NOMO-1 (cell line): ENCODE measurements at regions not wholly inside any gene's neighbourhood (a gene's known extent, or its start where the extent isn't known, plus 50 kb on each side); places are given as distances from the start of the nearest gene placed in this dataset.

Source experiments
- DNase-seq, 2 experiments: peaks; one replicate each; lab custom pipeline; 2025; ENCODE audit not compliant: unreplicated experiment in 2 of 2; lab: John Stamatoyannopoulos, UW

GRCh38 chr9:86732514-86733171, 214.7 kb downstream of the GAS1 start:
- DNase-seq, result no peak

DNA sequence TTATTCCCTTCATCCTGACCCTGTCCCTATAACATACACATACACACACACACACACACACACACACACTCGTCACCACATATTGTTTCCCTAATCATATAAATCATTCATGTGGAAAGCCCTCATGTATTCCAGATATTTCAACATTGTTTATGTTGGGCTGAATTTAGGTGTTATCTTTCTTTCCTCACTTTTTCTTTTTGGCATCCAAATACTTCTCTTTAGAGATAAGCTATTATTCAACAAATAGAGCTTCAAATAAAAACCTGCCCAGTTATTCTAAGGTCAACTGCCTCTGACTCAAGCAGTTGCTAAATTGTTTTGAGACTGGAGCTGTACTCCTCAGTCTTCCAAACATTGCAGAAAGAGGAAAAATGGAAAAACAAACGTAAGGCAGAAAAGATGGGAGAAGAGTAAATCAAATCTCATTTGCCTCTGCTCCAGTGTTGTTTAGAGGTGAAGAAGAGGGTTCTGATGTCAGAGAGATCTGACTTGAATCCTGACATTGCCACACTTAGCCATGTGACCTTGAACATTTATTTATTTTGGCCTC, 215.7 kb downstream of the GAS1 start:
- DNase-seq, result no peak

GRCh38 chr9:86730163-86730928, 217.0 kb downstream of the GAS1 start:
- DNase-seq, result no peak

- DNase-seq, result no peak
These were observed 222.8 kb downstream of the GAS1 start for GRCh38 chr9:86724529-86724928.

DNA sequence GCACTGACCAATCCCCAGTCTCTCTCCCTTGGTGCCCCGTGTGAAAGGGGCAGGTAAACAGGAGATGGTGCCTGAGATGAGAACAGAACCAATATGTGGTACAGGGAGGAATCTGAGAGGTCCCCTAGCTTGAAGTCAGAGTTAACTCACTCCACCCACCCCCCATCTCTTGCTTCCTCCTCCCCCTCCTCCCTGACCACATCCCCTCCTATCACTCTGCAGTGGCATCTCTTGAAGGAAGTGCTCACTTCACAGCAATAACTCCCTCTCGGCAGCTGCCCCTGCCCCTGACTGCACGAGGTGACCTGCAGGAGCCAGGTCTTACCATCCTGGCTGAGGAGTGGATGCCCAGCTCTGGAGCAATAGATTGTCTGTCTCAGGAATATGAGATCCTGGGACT, 224.0 kb downstream of the GAS1 start:
- DNase-seq, result no peak

DNA sequence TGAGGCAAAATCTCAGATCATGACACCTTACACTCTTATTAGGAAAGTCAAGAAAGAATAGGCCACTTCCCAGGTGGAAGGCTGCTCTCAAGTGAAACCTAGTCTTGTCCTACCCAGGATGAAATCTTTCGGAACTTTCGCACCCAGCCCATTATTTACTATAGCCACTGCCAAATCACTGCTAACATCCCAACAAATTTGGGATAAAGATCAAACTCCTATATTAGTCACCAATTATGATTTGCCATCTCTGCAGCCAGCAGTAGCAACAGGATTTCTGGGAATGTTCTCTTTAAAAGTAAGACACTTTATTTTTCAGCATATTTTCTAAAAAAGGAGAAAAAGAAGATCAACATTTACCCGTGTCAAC, 224.6 kb downstream of the GAS1 start:
- no peak for DNase-seq

DNA sequence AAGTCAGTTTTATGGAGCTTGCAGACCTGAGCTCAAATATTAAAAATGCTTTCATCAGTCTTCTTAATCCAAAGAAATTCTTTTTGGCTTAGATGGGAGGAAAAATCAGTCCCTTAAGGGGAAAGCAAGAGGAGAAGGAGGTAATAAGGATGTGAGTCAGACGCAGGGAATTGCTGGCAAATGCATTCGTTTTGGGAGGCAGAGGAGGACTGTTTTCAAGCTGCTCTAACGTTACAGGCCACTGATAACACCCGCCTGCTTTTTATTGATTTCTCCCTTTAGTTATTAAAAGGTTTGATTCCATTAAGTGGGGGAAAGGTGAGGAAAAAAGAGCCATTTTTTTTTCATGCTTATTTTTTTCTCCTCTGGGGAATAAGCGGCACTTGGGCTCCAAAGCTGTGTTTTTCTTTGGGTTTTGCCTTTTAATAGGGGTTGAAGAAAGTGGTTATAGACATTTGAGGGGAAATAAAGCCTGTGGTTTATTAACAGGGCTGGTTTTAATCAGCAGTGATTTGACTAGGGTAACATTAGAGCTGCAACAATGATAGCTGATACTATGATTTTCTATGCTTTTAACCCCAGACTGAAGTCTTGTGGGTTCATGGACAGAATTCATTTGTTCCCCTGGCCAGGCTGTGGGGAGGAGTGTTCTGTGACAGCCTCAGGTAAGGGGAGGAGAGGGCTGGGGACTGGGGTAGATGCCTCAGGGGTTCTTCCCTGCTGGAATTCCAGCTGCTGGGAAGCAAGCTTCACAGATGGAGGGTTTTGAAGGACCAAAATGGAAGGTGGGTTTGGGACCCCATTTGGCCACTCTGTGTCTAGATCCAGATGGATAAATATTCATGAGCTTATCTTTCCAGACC, 225.2 kb downstream of the GAS1 start:
- DNase-seq, result no peak

- DNase-seq, result no peak
These were observed 226.0 kb downstream of the GAS1 start for GRCh38 chr9:86721226-86721781.

GRCh38 chr9:86720639-86721225, 226.6 kb downstream of the GAS1 start:
- DNase-seq, result no peak

DNA sequence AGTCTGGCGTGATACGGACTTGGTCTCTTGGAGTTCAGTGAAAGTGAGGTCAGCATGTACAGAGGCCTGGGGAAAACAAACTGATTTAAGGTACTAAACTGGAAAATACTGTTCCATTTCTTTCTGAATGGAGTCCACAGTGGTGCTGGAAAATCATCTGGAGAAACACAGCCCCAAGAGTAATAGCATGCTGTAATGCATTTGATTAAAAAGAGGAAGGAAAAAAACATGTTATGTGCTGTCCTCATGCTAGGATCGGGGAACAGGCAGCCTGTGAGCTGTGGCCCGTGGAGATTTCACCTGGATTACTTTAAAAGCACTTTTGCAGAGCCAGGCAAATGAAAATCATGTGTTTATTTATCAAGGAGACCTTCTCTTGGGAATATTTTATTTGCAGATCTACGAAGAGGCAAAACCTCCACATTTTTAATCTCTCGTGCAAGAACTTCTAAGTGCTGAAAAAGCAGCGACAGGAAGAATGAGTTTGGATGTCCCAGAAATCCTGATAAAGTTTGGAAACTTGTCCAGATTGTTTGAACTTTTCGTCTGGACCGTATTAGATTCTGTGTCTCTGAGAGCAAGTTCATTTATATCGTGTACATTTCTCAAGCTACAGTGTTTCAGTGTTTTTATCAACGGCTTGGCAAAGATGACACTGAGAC, 228.8 kb downstream of the GAS1 start:
- DNase-seq, result no peak

- DNase-seq, result no peak
These were observed 230.9 kb downstream of the GAS1 start for GRCh38 chr9:86716326-86716922.

DNA sequence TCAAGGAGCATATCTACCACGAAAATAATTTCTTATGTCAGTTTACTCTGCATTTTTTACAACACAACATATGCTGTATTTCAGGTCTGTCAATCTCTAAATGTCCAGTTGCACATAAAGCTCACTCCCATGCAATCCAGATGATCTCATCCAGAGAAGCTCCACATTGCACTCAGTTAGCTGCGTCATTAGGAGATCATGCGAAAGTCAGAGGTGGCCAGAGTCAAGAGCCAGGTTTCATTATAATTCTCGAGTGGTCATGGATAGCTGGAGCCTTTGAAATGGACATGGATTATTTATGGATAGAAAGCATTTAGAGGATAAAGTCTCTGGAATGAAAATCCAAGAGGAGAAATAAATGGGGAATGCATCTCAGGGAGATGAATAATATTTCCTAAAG, 232.3 kb downstream of the GAS1 start:
- DNase-seq, result no peak

GRCh38 chr9:86713970-86714369, 233.3 kb downstream of the GAS1 start:
- no peak for DNase-seq

- no peak for DNase-seq
These were observed 233.8 kb downstream of the GAS1 start for GRCh38 chr9:86713470-86713869.

GRCh38 chr9:86708918-86709835, 238.1 kb downstream of the GAS1 start:
- no peak for DNase-seq

GRCh38 chr9:86707932-86708510, 239.3 kb downstream of the GAS1 start:
- no peak for DNase-seq

- no peak for DNase-seq
These were observed 240.9 kb downstream of the GAS1 start for GRCh38 chr9:86706391-86706790.

- DNase-seq, result no peak
These were observed 241.8 kb downstream of the GAS1 start for GRCh38 chr9:86705490-86705889.
